HepG2 (cell line): ENCODE measurements at regions not wholly inside any gene's neighbourhood (a gene's known extent, or its start where the extent isn't known, plus 50 kb on each side); places are given as distances from the start of the nearest gene placed in this dataset.

ENCODE experiments used
- BORCS8-MEF2B ChIP-seq: sonication (generic); formaldehyde crosslinking; IDR thresholded peaks from 2 replicates; pipeline ENCODE4 v1.8.0; 2022; ENCODE audit warnings: mild to moderate bottlenecking, missing genetic modification reagents
- EP300 ChIP-seq, 3 experiments: sonication (generic) in 1 of 3; formaldehyde crosslinking in 1 of 3; IDR thresholded peaks; 2 replicates each; pipeline versions ENCODE4 v1.5.1 to v1.6.1; 2011 to 2020; ENCODE audit warnings: low read depth in 2 of 3, low read length in 2 of 3, borderline replicate concordance in 1 of 3, improper control_type of control experiment in 1 of 3, mild to moderate bottlenecking in 1 of 3, missing genetic modification reagents in 1 of 3, moderate library complexity in 1 of 3
- FOXA1 ChIP-seq, 2 experiments: fragments of 450-650 bp in 1 of 2; sonication (generic) in 1 of 2; formaldehyde crosslinking in 1 of 2; IDR thresholded peaks; 2 replicates each; pipeline versions ENCODE4 v1.4.0 to v1.6.1; 2016 to 2020; ENCODE audit warnings: missing genetic modification reagents in 1 of 2
- HMG20A ChIP-seq: IDR thresholded peaks from 2 replicates; pipeline ENCODE4 v1.6.1; 2016; ENCODE audit warnings: borderline replicate concordance
- HMG20B ChIP-seq: conservative IDR thresholded peaks from 2 replicates; pipeline ENCODE4 v1.6.1; 2016; ENCODE audit warnings: missing genetic modification reagents, missing compliant biosample characterization
- SSRP1 ChIP-seq: IDR thresholded peaks from 2 replicates; pipeline ENCODE4 v1.6.1; 2016; ENCODE audit warnings: control low read depth
- ZNF12 ChIP-seq: sonication (generic); formaldehyde crosslinking; IDR thresholded peaks from 2 replicates; pipeline ENCODE4 v1.5.0; 2020; ENCODE audit warnings: missing genetic modification reagents
- ZNF441 ChIP-seq: sonication (generic); formaldehyde crosslinking; IDR thresholded peaks from 2 replicates; pipeline ENCODE4 v1.7.0; 2021; ENCODE audit warnings: missing genetic modification reagents, borderline replicate concordance
- ZNF782 ChIP-seq: sonication (generic); formaldehyde crosslinking; IDR thresholded peaks from 2 replicates; pipeline ENCODE4 v1.4.0; 2020; ENCODE audit warnings: missing genetic modification reagents, mild to moderate bottlenecking, borderline replicate concordance
- ZSCAN9 ChIP-seq: IDR thresholded peaks from 2 replicates; pipeline ENCODE4 v1.6.1; 2016; ENCODE audit warnings: borderline replicate concordance
- TF ChIP-seq, protein P1 (sequence below): sonication (generic); formaldehyde crosslinking; IDR thresholded peaks from 2 replicates; pipeline ENCODE4 v1.4.0; 2020; ENCODE audit warnings: mild to moderate bottlenecking, missing genetic modification reagents

DNA sequence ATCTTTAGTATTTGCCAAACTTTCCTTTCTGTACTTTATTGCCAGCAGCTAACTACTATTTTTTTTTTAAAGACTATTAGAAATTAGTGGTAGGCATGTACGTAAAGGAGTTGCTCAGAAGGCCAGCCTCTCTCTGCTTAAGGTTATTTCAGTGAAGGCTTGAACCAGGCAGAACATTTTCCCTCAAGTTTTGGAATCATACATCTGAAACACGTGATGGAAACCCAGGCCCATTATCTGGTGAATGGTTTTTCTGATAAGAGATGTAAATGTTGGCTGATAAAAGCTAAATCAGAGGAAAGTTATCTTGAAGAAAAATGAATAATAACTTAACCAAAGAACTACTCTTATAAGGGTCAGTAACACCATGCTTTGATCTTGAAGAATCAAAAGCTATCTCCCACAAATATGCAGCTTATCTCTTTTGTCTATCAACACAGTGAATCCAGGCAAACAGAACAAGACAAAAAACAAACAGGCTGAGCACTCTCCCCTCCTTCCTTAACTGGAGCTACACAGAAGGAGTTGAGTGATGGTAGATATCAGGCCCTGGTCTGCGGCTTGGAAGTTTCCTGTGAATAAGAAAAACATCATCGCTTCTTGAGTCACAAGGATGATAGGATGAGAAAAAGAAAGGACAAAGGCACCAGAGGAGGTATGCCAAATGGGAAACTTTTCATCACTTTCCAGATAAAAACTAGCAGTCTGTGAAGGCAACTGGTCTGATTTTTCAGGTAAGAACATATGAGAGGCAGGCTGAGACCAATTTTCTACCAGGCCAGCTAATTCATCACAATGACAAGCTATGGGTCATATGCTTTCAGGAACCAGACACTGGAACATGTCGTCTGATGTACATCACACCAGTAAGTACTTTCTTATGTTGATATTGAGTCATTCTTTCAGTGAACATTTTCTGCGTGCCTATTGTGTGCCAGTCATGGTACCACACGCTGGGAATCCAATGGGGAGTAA is 88.4 kb upstream of the STK17B start (continued):
- TF ChIP-seq SSRP1 (CRISPR knock-in tag) (no peak), FOXA1 (IDR thresholded peaks at IDR 0.05) (no peak), FOXA1 (CRISPR knock-in tag; IDR thresholded peaks at IDR 0.05) (peak; percentile 66; the same call in 1 of the 2 replicates), ZSCAN9 (CRISPR knock-in tag) (no peak), ZNF782 (CRISPR knock-in tag) (no peak), ZNF12 (peak; percentile 81; the same call in 1 of the 2 replicates), EP300 (IDR thresholded peaks at IDR 0.05; ENCODE audit: low read depth in 2 of 2, low read length in 2 of 2) (0 out of 4 replicates have a peak, but pooled peaks of 1 of the 2 experiments have one; percentile 48), EP300 (CRISPR knock-in tag; IDR thresholded peaks at IDR 0.05; ENCODE audit: borderline replicate concordance) (peak; percentile 55; the same call in 1 of the 2 replicates), BORCS8-MEF2B (no peak), HMG20A (CRISPR knock-in tag) (peak; percentile 67; the same call in 1 of the 2 replicates), ZNF441 (CRISPR knock-in tag) (no peak), HMG20B (0 out of 2 replicates have a peak, but pooled peaks have one; percentile 51)
- TF ChIP-seq, protein P1, sequence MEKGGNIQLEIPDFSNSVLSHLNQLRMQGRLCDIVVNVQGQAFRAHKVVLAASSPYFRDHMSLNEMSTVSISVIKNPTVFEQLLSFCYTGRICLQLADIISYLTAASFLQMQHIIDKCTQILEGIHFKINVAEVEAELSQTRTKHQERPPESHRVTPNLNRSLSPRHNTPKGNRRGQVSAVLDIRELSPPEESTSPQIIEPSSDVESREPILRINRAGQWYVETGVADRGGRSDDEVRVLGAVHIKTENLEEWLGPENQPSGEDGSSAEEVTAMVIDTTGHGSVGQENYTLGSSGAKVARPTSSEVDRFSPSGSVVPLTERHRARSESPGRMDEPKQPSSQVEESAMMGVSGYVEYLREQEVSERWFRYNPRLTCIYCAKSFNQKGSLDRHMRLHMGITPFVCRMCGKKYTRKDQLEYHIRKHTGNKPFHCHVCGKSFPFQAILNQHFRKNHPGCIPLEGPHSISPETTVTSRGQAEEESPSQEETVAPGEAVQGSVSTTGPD (CRISPR knock-in tag) = no peak
- TF ChIP-seq, all 625 proteins: peak for 14
